ENCODE measurements at regions not wholly inside any gene's neighbourhood (a gene's known extent, or its start where the extent isn't known, plus 50 kb on each side); places are given as distances from the start of the nearest gene placed in this dataset.

DNA sequence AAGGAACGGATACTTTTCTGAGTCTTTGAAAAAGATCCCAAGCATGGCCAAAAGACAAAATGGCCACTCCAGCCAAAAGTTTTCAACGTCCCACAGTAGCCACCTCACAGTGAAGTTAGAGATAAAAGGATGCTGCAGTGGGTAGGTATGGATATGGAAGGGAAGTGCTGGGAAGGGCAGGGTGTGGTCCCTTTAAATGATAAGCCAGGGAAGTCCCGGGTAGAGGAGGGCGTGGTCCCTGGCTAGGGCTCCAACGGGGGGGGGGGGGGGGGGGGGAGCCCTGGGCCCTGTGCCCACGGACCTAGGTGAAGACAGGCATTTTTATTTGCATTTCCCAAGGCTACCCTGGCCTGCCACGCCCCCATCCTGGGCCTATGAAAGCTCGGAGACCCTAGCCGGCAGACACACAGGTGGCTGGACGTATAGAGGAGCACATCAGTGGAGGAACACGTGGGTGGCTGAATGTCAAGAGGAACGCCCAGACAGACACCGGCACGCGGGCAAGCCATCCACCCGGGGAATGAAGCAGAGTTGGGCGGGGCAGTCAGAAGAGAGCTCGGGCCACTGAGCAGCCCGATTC is 306.7 kb downstream of the NFIB start:
- no peaks in the 10 kb centered on the region for H4K20me1 ChIP-seq (ENCODE audit: insufficient read depth)
- no peak overlapping the region for H3K9ac ChIP-seq
- H3K36me3 ChIP-seq (ENCODE audit: low read depth) = no peaks in the 10 kb centered on the region
- no peak overlapping the region for H2AFZ ChIP-seq
- H3F3A ChIP-seq (ENCODE audit: insufficient read depth) = no peaks in the 10 kb centered on the region
- H3K4me1 ChIP-seq (ENCODE audit: insufficient read depth) = no peaks in the 10 kb centered on the region
- no peaks in the 10 kb centered on the region for H3K9me2 ChIP-seq (ENCODE audit: insufficient read depth)
- H3K4me2 ChIP-seq (ENCODE audit: unreplicated experiment) = no peak overlapping the region
- in situ Hi-C loops (cut with MboI) = no loop called here
- H3K9me3 ChIP-seq (ENCODE audit: low read depth) = no peaks in the 10 kb centered on the region
- DNase-seq = no peak
- H3K79me2 ChIP-seq (ENCODE audit: insufficient read depth) = no peaks in the 10 kb centered on the region
- no peak overlapping the region for H3K4me3 ChIP-seq
- no peak overlapping the region for H3K27ac ChIP-seq
- 65 to 68% methylated on average over 15 to 19 of the region's 19 CpGs for WGBS, 2 experiments (ENCODE audit: low coverage in 1 of 2, low lambda C conversion rate in 2 of 2, missing lambda C conversion rate in 2 of 2)
- H3K27me3 ChIP-seq (replicated peaks; ENCODE audit: insufficient read depth) = peaks cover 40% of the 10 kb centered on the region
- TF ChIP-seq EZH2 (IDR thresholded peaks at IDR 0.05; ENCODE audit: insufficient read depth, poor library complexity, severe bottlenecking) (no peak), EZH2phosphoT487 (IDR thresholded peaks at IDR 0.05; ENCODE audit: insufficient read depth, low read depth) (no peak)

DNA sequence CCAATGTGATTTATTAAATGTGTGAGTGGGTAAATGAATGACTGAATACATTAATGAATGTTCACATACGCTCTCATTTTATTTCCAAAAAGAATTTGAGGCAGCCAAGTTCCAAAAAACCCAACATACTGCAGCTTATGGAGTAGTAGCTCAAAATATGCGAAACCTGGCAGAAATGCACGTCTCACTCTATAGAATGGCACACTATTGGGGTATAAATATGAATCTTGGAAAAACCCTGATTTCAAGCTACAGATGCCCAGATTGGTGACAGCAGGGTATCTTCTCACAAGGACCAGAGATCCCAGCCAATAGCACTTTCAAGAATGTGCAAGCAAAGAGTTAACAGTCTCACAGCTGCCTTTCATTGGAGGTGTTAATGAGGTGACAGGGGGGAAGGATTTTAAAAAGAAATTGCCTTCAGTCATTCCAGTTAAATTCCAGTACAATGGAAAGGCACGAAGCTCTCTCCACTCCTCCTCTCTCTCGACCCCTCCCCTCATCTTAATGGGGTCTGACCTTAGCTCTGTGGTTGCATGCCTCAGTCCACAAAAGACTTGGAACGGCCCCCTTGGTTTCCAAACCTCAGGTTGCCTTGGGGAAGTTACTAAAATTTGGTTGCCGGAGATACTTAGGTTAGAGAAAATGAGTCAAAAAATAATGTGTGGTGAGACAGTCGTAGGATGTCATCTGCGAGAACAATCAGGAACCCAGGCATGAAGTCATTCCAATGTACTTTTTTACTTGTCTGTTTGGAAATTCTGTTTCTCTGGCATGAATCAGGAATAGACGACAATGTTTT is 307.4 kb downstream of the NFIB start:
- in situ Hi-C loops (cut with MboI) = no loop called here
- peaks cover 40% of the 10 kb centered on the region for H3K27me3 ChIP-seq (replicated peaks; ENCODE audit: insufficient read depth)
- 22 to 29% methylated on average over 10 of the region's 10 CpGs for WGBS, 2 experiments (ENCODE audit: low coverage in 1 of 2, low lambda C conversion rate in 2 of 2, missing lambda C conversion rate in 2 of 2)
- no peaks in the 10 kb centered on the region for H3K9me2 ChIP-seq (ENCODE audit: insufficient read depth)
- no peak overlapping the region for H3K4me3 ChIP-seq
- H3K9me3 ChIP-seq (ENCODE audit: low read depth) = no peaks in the 10 kb centered on the region
- no peaks in the 10 kb centered on the region for H3K36me3 ChIP-seq (ENCODE audit: low read depth)
- TF ChIP-seq EZH2phosphoT487 (IDR thresholded peaks at IDR 0.05; ENCODE audit: insufficient read depth, low read depth) (no peak), EZH2 (IDR thresholded peaks at IDR 0.05; ENCODE audit: insufficient read depth, poor library complexity, severe bottlenecking) (no peak)
- no peak overlapping the region for H3K27ac ChIP-seq
- no peaks in the 10 kb centered on the region for H3K79me2 ChIP-seq (ENCODE audit: insufficient read depth)
- no peaks in the 10 kb centered on the region for H3K4me1 ChIP-seq (ENCODE audit: insufficient read depth)
- DNase-seq = peak; percentile 21
- no peak overlapping the region for H2AFZ ChIP-seq
- no peak overlapping the region for H3K9ac ChIP-seq
- no peak overlapping the region for H3K4me2 ChIP-seq (ENCODE audit: unreplicated experiment)
- H3F3A ChIP-seq (ENCODE audit: insufficient read depth) = no peaks in the 10 kb centered on the region
- H4K20me1 ChIP-seq (ENCODE audit: insufficient read depth) = no peaks in the 10 kb centered on the region

GRCh38 chr9:14004110-14004509 is 309.8 kb downstream of the NFIB start:
- Histone ChIP-seq H3F3A (ENCODE audit: insufficient read depth) (no peaks in the 10 kb centered on the region), H3K4me1 (ENCODE audit: insufficient read depth) (no peaks in the 10 kb centered on the region), H3K9me2 (ENCODE audit: insufficient read depth) (no peaks in the 10 kb centered on the region), H3K4me2 (ENCODE audit: unreplicated experiment) (no peak overlapping the region), H3K27me3 (replicated peaks; ENCODE audit: insufficient read depth) (peaks cover 34% of the 10 kb centered on the region), H3K9ac (no peak overlapping the region), H3K79me2 (ENCODE audit: insufficient read depth) (no peaks in the 10 kb centered on the region), H3K9me3 (ENCODE audit: low read depth) (no peaks in the 10 kb centered on the region), H3K4me3 (no peak overlapping the region), H3K36me3 (ENCODE audit: low read depth) (no peaks in the 10 kb centered on the region), H4K20me1 (ENCODE audit: insufficient read depth) (no peaks in the 10 kb centered on the region), H2AFZ (no peak overlapping the region), H3K27ac (no peak overlapping the region)
- 47 to 69% methylated on average over 1 of the region's 1 CpG for WGBS, 2 experiments (ENCODE audit: low coverage in 1 of 2, low lambda C conversion rate in 2 of 2, missing lambda C conversion rate in 2 of 2)
- DNase-seq = no peak
- no peak for TF ChIP-seq EZH2phosphoT487 (IDR thresholded peaks at IDR 0.05; ENCODE audit: insufficient read depth, low read depth)
- TF ChIP-seq EZH2 (IDR thresholded peaks at IDR 0.05; ENCODE audit: insufficient read depth, poor library complexity, severe bottlenecking) = no peak
- in situ Hi-C loops (cut with MboI) = no loop called here

- no peaks in the 10 kb centered on the region for H3F3A ChIP-seq (ENCODE audit: insufficient read depth)
- in situ Hi-C loops (cut with MboI) = no loop called here
- 31 to 34% methylated on average over 3 of the region's 3 CpGs for WGBS, 2 experiments (ENCODE audit: low coverage in 1 of 2, low lambda C conversion rate in 2 of 2, missing lambda C conversion rate in 2 of 2)
- H3K27ac ChIP-seq = no peak overlapping the region
- no peak for TF ChIP-seq EZH2 (IDR thresholded peaks at IDR 0.05; ENCODE audit: insufficient read depth, poor library complexity, severe bottlenecking)
- TF ChIP-seq EZH2phosphoT487 (IDR thresholded peaks at IDR 0.05; ENCODE audit: insufficient read depth, low read depth) = no peak
- H3K9me3 ChIP-seq (ENCODE audit: low read depth) = no peaks in the 10 kb centered on the region
- H4K20me1 ChIP-seq (ENCODE audit: insufficient read depth) = no peaks in the 10 kb centered on the region
- H3K4me1 ChIP-seq (ENCODE audit: insufficient read depth) = no peaks in the 10 kb centered on the region
- no peak overlapping the region for H3K4me3 ChIP-seq
- H3K9ac ChIP-seq = no peak overlapping the region
- DNase-seq = no peak
- no peaks in the 10 kb centered on the region for H3K79me2 ChIP-seq (ENCODE audit: insufficient read depth)
- H3K4me2 ChIP-seq (ENCODE audit: unreplicated experiment) = no peak overlapping the region
- H3K27me3 ChIP-seq (replicated peaks; ENCODE audit: insufficient read depth) = no peaks in the 10 kb centered on the region; the same call in 1 of the 2 replicates
- no peaks in the 10 kb centered on the region for H3K9me2 ChIP-seq (ENCODE audit: insufficient read depth)
- no peaks in the 10 kb centered on the region for H3K36me3 ChIP-seq (ENCODE audit: low read depth)
- H2AFZ ChIP-seq = no peak overlapping the region
Observed at GRCh38 chr9:13994240-13994639, 319.7 kb downstream of the NFIB start.

Measured in GM23248 (cell line).